SK-N-SH (cell line): ENCODE measurements at regions not wholly inside any gene's neighbourhood (a gene's known extent, or its start where the extent isn't known, plus 50 kb on each side); places are given as distances from the start of the nearest gene placed in this dataset.

Experiments
- CTCF ChIA-PET: fragments of 300-600, 350-600 bp; formaldehyde crosslinking; extraction: SDS; loops from one replicate; lab custom pipeline; 2021; lab: Yijun Ruan, JAX
- POLR2A ChIA-PET: fragments of 350-600 bp; sonication (Branson Sonifier 250); formaldehyde crosslinking; extraction: SDS; loops from one replicate; lab custom pipeline; 2020; ENCODE audit warnings: antibody characterized with exemption, inconsistent platforms; lab: Yijun Ruan, JAX
- DNase-seq: peaks from one replicate; pipeline ENCODE4 v3.0.0; 2012
- H2AFZ ChIP-seq: fragments of 200-600 bp; sonication (generic); 2 replicates; pipeline ENCODE4 v1.8.1; 2016; ENCODE audit warnings: antibody characterized with exemption, mild to moderate bottlenecking, low read depth
- H3F3A ChIP-seq: fragments of 200-600 bp; sonication (generic); replicated peaks from 2 replicates; pipeline ENCODE3; 2016; ENCODE audit warnings: antibody characterized with exemption, mild to moderate bottlenecking; ENCODE audit not compliant: insufficient read depth
- H3K27ac ChIP-seq, 2 experiments: fragments of 200-500 bp in 1 of 2; fragments of 200-600 bp in 1 of 2; sonication (Bioruptor generic) in 1 of 2; sonication (generic), shearing (Covaris generic) in 1 of 2; 2 replicates each; pipeline versions ENCODE4 v1.5.1 to v1.6.1; 2014 to 2016; ENCODE audit warnings: low read depth in 2 of 2, inconsistent platforms in 1 of 2, low read length in 1 of 2, mild to moderate bottlenecking in 1 of 2, mixed read lengths in 1 of 2
- H3K27me3 ChIP-seq: fragments of 200-600 bp; sonication (generic), shearing (Covaris generic); 2 replicates; pipeline ENCODE4 v1.6.1; 2016; ENCODE audit warnings: mixed run types; ENCODE audit not compliant: insufficient read depth
- H3K36me3 ChIP-seq, 2 experiments: fragments of 200-500 bp in 1 of 2; fragments of 200-600 bp in 1 of 2; sonication (Bioruptor generic) in 1 of 2; sonication (generic) in 1 of 2; replicated peaks in 1 of 2; 2 replicates each; pipeline versions ENCODE3 to v1.5.1; 2014 to 2016; ENCODE audit warnings: low read length in 1 of 2, mild to moderate bottlenecking in 1 of 2; ENCODE audit not compliant: insufficient read depth in 2 of 2, control insufficient read depth in 1 of 2
- H3K4me1 ChIP-seq, 2 experiments: fragments of 200-500 bp in 1 of 2; fragments of 200-600 bp in 1 of 2; sonication (Bioruptor generic) in 1 of 2; sonication (generic), shearing (Covaris generic) in 1 of 2; 2 replicates each; pipeline versions ENCODE4 v1.5.1 to v1.6.1; 2014 to 2016; ENCODE audit warnings: low read depth in 1 of 2, low read length in 1 of 2, mixed run types in 1 of 2; ENCODE audit not compliant: insufficient read depth in 2 of 2, control insufficient read depth in 1 of 2
- H3K4me2 ChIP-seq: fragments of 200-600 bp; sonication (generic), shearing (Covaris generic); 2 replicates; pipeline ENCODE4 v1.6.1; 2017; ENCODE audit warnings: mixed run types
- H3K4me3 ChIP-seq, 2 experiments: fragments of 200-500 bp in 1 of 2; fragments of 200-600 bp in 1 of 2; sonication (Bioruptor generic) in 1 of 2; sonication (generic), shearing (Covaris generic) in 1 of 2; 2 replicates each; pipeline versions ENCODE4 v1.5.1 to v1.8.1; 2014 to 2016; ENCODE audit warnings: low read depth in 2 of 2, inconsistent platforms in 1 of 2, low read length in 1 of 2, mild to moderate bottlenecking in 1 of 2, mixed read lengths in 1 of 2, moderate library complexity in 1 of 2
- H3K79me2 ChIP-seq: fragments of 200-600 bp; sonication (generic); 2 replicates; pipeline ENCODE4 v1.8.1; 2017; ENCODE audit warnings: mild to moderate bottlenecking; ENCODE audit not compliant: insufficient read depth
- H3K9ac ChIP-seq: fragments of 200-600 bp; sonication (generic); 2 replicates; pipeline ENCODE4 v1.6.1; 2017; ENCODE audit warnings: mixed run types
- H3K9me2 ChIP-seq: fragments of 200-600 bp; sonication (generic); 2 replicates; pipeline ENCODE4 v1.6.1; 2017; ENCODE audit warnings: mixed run types
- H3K9me3 ChIP-seq: fragments of 200-600 bp; sonication (generic); 2 replicates; pipeline ENCODE4 v1.6.1; 2017; ENCODE audit warnings: mixed run types, mild to moderate bottlenecking, moderate library complexity
- H4K20me1 ChIP-seq: fragments of 200-600 bp; sonication (generic); 2 replicates; pipeline ENCODE4 v1.6.1; 2017; ENCODE audit warnings: mild to moderate bottlenecking, mixed run types; ENCODE audit not compliant: insufficient read depth
- CHD2 ChIP-seq: fragments of 150-350 bp; IDR thresholded peaks from 2 replicates; pipeline ENCODE4 v1.6.1; 2018; ENCODE audit warnings: low read length; ENCODE audit not compliant: partially characterized antibody
- EP300 ChIP-seq, 2 experiments: IDR thresholded peaks; 2 replicates each; pipeline versions ENCODE4 v1.4.0 to v1.6.1; 2012; ENCODE audit warnings: borderline replicate concordance in 1 of 2, low read depth in 1 of 2, low read length in 1 of 2
- EZH2phosphoT487 ChIP-seq: fragments of 200-600 bp; sonication (generic); IDR thresholded peaks from 2 replicates; pipeline ENCODE4 v1.6.1; 2017; ENCODE audit warnings: low read depth, mixed run types, mild to moderate bottlenecking, antibody characterized with exemption, moderate library complexity, borderline replicate concordance
- GABPA ChIP-seq: IDR thresholded peaks from 2 replicates; pipeline ENCODE4 v1.4.0; 2012; ENCODE audit warnings: low read depth, mild to moderate bottlenecking
- MEF2A ChIP-seq: IDR thresholded peaks from 2 replicates; pipeline ENCODE4 v1.4.0; 2012; ENCODE audit warnings: low read depth, borderline replicate concordance
- MXI1 ChIP-seq: IDR thresholded peaks from 2 replicates; pipeline ENCODE4 v1.6.1; 2012; ENCODE audit warnings: mild to moderate bottlenecking, low read depth, low read length, improper control_type of control experiment
- NRF1 ChIP-seq: IDR thresholded peaks from 2 replicates; pipeline ENCODE4 v1.6.1; 2012; ENCODE audit warnings: low read depth, mild to moderate bottlenecking, low read length
- RAD21 ChIP-seq: IDR thresholded peaks from 2 replicates; pipeline ENCODE4 v1.6.1; 2012; ENCODE audit warnings: mild to moderate bottlenecking, low read length
- RFX5 ChIP-seq: IDR thresholded peaks from 2 replicates; pipeline ENCODE4 v1.6.1; 2012; ENCODE audit warnings: mild to moderate bottlenecking, improper control_type of control experiment, low read length
- SIN3A ChIP-seq: IDR thresholded peaks from 2 replicates; pipeline ENCODE4 v1.6.1; 2012; ENCODE audit warnings: low read depth, mild to moderate bottlenecking, low read length, moderate library complexity, borderline replicate concordance
- TCF12 ChIP-seq: IDR thresholded peaks from 2 replicates; pipeline ENCODE4 v1.4.0; 2012
- YY1 ChIP-seq: IDR thresholded peaks from 2 replicates; pipeline ENCODE4 v1.4.0; 2012; ENCODE audit warnings: low read depth, mild to moderate bottlenecking
- WGBS: methylation state at CpG from one replicate; pipeline ENCODE4 v1.1.6; 2017; ENCODE audit warnings: low lambda C conversion rate; 5-methylcytosine and 5-hydroxymethylcytosine counted together
- TF ChIP-seq, protein P1 (sequence below): IDR thresholded peaks from 2 replicates; pipeline ENCODE4 v1.4.0; 2012; ENCODE audit warnings: low read depth, borderline replicate concordance
- TF ChIP-seq, protein P2 (sequence below): IDR thresholded peaks from 2 replicates; pipeline ENCODE4 v1.4.0; 2012; ENCODE audit warnings: low read depth, borderline replicate concordance
- TF ChIP-seq, protein P3 (sequence below): fragments of 200-600 bp; sonication (generic); IDR thresholded peaks from 2 replicates; pipeline ENCODE4 v1.6.1; 2017; ENCODE audit warnings: antibody characterized with exemption, mild to moderate bottlenecking, moderate library complexity

DNA sequence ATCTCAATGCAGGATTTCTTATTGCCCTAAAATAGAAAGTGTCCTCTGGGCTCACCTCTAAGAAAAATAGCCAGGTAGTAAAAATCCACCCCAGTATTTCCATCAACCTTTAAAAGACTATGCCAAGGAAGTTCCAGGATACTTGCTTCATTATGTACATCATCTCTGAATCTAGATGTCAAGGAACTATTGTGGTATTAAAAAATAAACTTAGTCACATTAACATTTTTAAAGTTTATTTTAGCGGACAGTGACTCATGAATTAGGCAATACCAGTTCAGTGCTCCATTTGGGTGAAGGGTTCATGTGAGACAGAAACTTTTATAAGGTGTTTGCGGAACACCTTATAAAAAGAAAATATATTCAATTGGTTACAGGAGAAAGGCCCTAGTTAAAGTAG is 209.2 kb downstream of the ADAM29 start:
- Histone ChIP-seq H3K4me2 (no peak overlapping the region), H3K9ac (no peak overlapping the region), H3K27me3 (no peaks in the 10 kb centered on the region), H3K36me3 (no peaks in the 10 kb centered on the region), H2AFZ (no peak overlapping the region), H3K9me3 (no peaks in the 10 kb centered on the region), H3K79me2 (no peaks in the 10 kb centered on the region), H3K9me2 (no peaks in the 10 kb centered on the region), H4K20me1 (no peaks in the 10 kb centered on the region), H3K27ac (no peak overlapping the region), H3F3A (no peaks in the 10 kb centered on the region), H3K4me1 (no peaks in the 10 kb centered on the region), H3K4me3 (no peak overlapping the region)
- DNase-seq = no peak
- TF ChIP-seq, protein P1, sequence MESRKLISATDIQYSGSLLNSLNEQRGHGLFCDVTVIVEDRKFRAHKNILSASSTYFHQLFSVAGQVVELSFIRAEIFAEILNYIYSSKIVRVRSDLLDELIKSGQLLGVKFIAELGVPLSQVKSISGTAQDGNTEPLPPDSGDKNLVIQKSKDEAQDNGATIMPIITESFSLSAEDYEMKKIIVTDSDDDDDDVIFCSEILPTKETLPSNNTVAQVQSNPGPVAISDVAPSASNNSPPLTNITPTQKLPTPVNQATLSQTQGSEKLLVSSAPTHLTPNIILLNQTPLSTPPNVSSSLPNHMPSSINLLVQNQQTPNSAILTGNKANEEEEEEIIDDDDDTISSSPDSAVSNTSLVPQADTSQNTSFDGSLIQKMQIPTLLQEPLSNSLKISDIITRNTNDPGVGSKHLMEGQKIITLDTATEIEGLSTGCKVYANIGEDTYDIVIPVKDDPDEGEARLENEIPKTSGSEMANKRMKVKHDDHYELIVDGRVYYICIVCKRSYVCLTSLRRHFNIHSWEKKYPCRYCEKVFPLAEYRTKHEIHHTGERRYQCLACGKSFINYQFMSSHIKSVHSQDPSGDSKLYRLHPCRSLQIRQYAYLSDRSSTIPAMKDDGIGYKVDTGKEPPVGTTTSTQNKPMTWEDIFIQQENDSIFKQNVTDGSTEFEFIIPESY = no peak
- no peak for TF ChIP-seq YY1
- TF ChIP-seq CHD2 = no peak
- TF ChIP-seq, protein P2, sequence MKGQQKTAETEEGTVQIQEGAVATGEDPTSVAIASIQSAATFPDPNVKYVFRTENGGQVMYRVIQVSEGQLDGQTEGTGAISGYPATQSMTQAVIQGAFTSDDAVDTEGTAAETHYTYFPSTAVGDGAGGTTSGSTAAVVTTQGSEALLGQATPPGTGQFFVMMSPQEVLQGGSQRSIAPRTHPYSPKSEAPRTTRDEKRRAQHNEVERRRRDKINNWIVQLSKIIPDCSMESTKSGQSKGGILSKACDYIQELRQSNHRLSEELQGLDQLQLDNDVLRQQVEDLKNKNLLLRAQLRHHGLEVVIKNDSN = no peak
- no peak for TF ChIP-seq GABPA
- TF ChIP-seq TCF12 = no peak
- no peak for TF ChIP-seq EZH2phosphoT487
- TF ChIP-seq RFX5 = no peak
- TF ChIP-seq SIN3A = no peak
- TF ChIP-seq MEF2A = no peak
- no peak for TF ChIP-seq MXI1
- TF ChIP-seq, protein P3, sequence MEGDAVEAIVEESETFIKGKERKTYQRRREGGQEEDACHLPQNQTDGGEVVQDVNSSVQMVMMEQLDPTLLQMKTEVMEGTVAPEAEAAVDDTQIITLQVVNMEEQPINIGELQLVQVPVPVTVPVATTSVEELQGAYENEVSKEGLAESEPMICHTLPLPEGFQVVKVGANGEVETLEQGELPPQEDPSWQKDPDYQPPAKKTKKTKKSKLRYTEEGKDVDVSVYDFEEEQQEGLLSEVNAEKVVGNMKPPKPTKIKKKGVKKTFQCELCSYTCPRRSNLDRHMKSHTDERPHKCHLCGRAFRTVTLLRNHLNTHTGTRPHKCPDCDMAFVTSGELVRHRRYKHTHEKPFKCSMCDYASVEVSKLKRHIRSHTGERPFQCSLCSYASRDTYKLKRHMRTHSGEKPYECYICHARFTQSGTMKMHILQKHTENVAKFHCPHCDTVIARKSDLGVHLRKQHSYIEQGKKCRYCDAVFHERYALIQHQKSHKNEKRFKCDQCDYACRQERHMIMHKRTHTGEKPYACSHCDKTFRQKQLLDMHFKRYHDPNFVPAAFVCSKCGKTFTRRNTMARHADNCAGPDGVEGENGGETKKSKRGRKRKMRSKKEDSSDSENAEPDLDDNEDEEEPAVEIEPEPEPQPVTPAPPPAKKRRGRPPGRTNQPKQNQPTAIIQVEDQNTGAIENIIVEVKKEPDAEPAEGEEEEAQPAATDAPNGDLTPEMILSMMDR = no peak
- no peak for TF ChIP-seq EP300 (IDR thresholded peaks at IDR 0.05; ENCODE audit: borderline replicate concordance in 1 of 2, low read depth in 1 of 2, low read length in 1 of 2)
- WGBS = 26% methylated on average over 2 of the region's 2 CpGs
- CTCF ChIA-PET = no interaction called here
- POLR2A ChIA-PET = no interaction called here

DNA sequence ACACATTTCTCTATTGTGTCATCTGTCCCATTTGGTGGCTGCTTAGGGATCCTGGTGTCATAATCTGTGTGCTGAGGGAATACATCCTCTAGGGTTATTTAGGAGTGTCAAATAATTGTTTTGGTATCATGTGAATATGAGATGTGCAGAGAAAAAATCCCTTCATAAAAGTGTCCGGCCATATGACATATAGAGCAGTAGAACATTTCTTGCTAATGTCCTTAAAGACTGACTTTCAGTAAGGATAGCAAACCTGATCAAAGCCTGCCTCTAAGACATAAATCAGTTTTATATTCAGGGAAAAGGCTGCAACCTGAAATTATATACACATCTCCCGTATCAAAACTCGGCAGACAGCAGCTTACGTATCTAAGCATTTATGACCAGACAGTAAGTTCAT is 211.6 kb downstream of the ADAM29 start:
- DNase-seq = no peak
- no peaks in the 10 kb centered on the region for H3K27me3 ChIP-seq
- no peak for TF ChIP-seq RAD21
- TF ChIP-seq RFX5 = no peak
- TF ChIP-seq, protein P2 = no peak
- no peak for TF ChIP-seq NRF1
- TF ChIP-seq, all 33 proteins: peak for 0
- no peaks in the 10 kb centered on the region for H4K20me1 ChIP-seq
- H3K4me2 ChIP-seq = no peak overlapping the region
- H3K9ac ChIP-seq = no peak overlapping the region
- no peak overlapping the region for H3K27ac ChIP-seq
- CTCF ChIA-PET = no interaction called here
- H3K79me2 ChIP-seq = no peaks in the 10 kb centered on the region
- WGBS = 40% methylated on average over 4 of the region's 4 CpGs
- H3K36me3 ChIP-seq = no peaks in the 10 kb centered on the region
- H3K4me3 ChIP-seq = no peak overlapping the region
- H3K9me3 ChIP-seq = no peaks in the 10 kb centered on the region
- no peaks in the 10 kb centered on the region for H3F3A ChIP-seq
- POLR2A ChIA-PET = no interaction called here
- H3K9me2 ChIP-seq = no peaks in the 10 kb centered on the region
- H3K4me1 ChIP-seq = no peaks in the 10 kb centered on the region
- no peak overlapping the region for H2AFZ ChIP-seq
